WTC11 (cell line): ENCODE measurements at regions not wholly inside any gene's neighbourhood (a gene's known extent, or its start where the extent isn't known, plus 50 kb on each side); places are given as distances from the start of the nearest gene placed in this dataset.
"Not testable (repeated sequence)": the region's sequence is repeated elsewhere in the genome, so short reads cannot be mapped to it uniquely, and the experiment has no call there.

ENCODE experiments used
- ATAC-seq: fragments of 200-7000 bp; cut with Tn5 transposase; 2 replicates; pipeline ENCODE4 v1.10.0; 2021; ENCODE audit warnings: mild to moderate bottlenecking, moderate library complexity
- CTCF ChIA-PET: fragments of 300-600 bp; sonication (Branson Sonifier 250); formaldehyde crosslinking; loops from one replicate; lab custom pipeline; 2021; ENCODE audit warnings: antibody characterized with exemption; lab: Charles Lee
- POLR2A ChIA-PET: fragments of 350-600 bp; sonication (Branson Sonifier 250); formaldehyde crosslinking; loops from one replicate; lab custom pipeline; 2021; ENCODE audit warnings: antibody characterized with exemption; lab: Charles Lee
- DNase-seq: peaks from one replicate; pipeline ENCODE4 v3.0.0; 2021; ENCODE audit warnings: low spot score
- H3K27ac Mint-ChIP-seq: 2 replicates; pipeline ENCODE4 v1.8.0; 2021; ENCODE audit warnings: mixed read lengths
- H3K27me3 Mint-ChIP-seq: 2 replicates; pipeline ENCODE4 v1.8.0; 2021; ENCODE audit warnings: low read depth, mild to moderate bottlenecking, moderate library complexity, mixed read lengths
- H3K36me3 Mint-ChIP-seq: 2 replicates; pipeline ENCODE4 v1.8.0; 2021; ENCODE audit warnings: mixed read lengths
- H3K4me1 Mint-ChIP-seq: 2 replicates; pipeline ENCODE4 v1.8.0; 2022; ENCODE audit warnings: mixed read lengths
- H3K4me3 Mint-ChIP-seq: 2 replicates; pipeline ENCODE4 v1.8.0; 2021; ENCODE audit warnings: mild to moderate bottlenecking, moderate library complexity, mixed read lengths
- H3K9me3 Mint-ChIP-seq: 2 replicates; pipeline ENCODE4 v1.8.0; 2021; ENCODE audit warnings: mixed read lengths
- CREB1 ChIP-seq: sonication (generic); formaldehyde crosslinking; IDR thresholded peaks from 2 replicates; pipeline ENCODE4 v1.8.0; 2023; ENCODE audit warnings: mild to moderate bottlenecking, missing genetic modification reagents
- CREM ChIP-seq: sonication (generic); formaldehyde crosslinking; IDR thresholded peaks from 2 replicates; pipeline ENCODE4 v1.8.1; 2022; ENCODE audit warnings: mild to moderate bottlenecking, missing genetic modification reagents, moderate library complexity
- E2F5 ChIP-seq: sonication (generic); formaldehyde crosslinking; IDR thresholded peaks from 2 replicates; pipeline ENCODE4 v1.8.1; 2022; ENCODE audit warnings: mild to moderate bottlenecking, moderate library complexity, missing genetic modification reagents
- ELF4 ChIP-seq: sonication (generic); formaldehyde crosslinking; IDR thresholded peaks from 2 replicates; pipeline ENCODE4 v1.8.1; 2022; ENCODE audit warnings: low read depth, mild to moderate bottlenecking, moderate library complexity, missing genetic modification reagents
- FOXK1 ChIP-seq: sonication (generic); formaldehyde crosslinking; IDR thresholded peaks from 2 replicates; pipeline ENCODE4 v1.8.0; 2022; ENCODE audit warnings: mild to moderate bottlenecking, moderate library complexity, missing genetic modification reagents
- GRHL2 ChIP-seq: fragments of 250-450 bp; sonication (Bioruptor Pico); IDR thresholded peaks from 2 replicates; pipeline ENCODE4 v1.8.0; 2022; ENCODE audit warnings: mild to moderate bottlenecking, moderate library complexity; ENCODE audit not compliant: insufficient replicate concordance, severe bottlenecking
- HMGXB4 ChIP-seq: sonication (generic); formaldehyde crosslinking; IDR thresholded peaks from 2 replicates; pipeline ENCODE4 v1.8.1; 2023; ENCODE audit warnings: mild to moderate bottlenecking, moderate library complexity, missing genetic modification reagents
- IRF1 ChIP-seq: sonication (generic); formaldehyde crosslinking; IDR thresholded peaks from 2 replicates; pipeline ENCODE4 v1.8.0; 2023; ENCODE audit warnings: missing genetic modification reagents
- JUN ChIP-seq: sonication (generic); formaldehyde crosslinking; IDR thresholded peaks from 2 replicates; pipeline ENCODE4 v1.8.0; 2023; ENCODE audit warnings: mild to moderate bottlenecking, missing genetic modification reagents
- MXD4 ChIP-seq: fragments of 250-450 bp; sonication (Bioruptor Pico); IDR thresholded peaks from 2 replicates; pipeline ENCODE4 v1.8.0; 2021; ENCODE audit warnings: mild to moderate bottlenecking, moderate library complexity, borderline replicate concordance
- NR3C1 ChIP-seq: sonication (generic); formaldehyde crosslinking; conservative IDR thresholded peaks from 2 replicates; pipeline ENCODE4 v1.8.1; 2023; ENCODE audit warnings: low read depth, mild to moderate bottlenecking, missing genetic modification reagents
- RORB ChIP-seq: fragments of 250-450 bp; sonication (Bioruptor Pico); IDR thresholded peaks from 2 replicates; pipeline ENCODE4 v1.9.0; 2021; ENCODE audit warnings: mild to moderate bottlenecking
- SMAD3 ChIP-seq: sonication (generic); formaldehyde crosslinking; IDR thresholded peaks from 2 replicates; pipeline ENCODE4 v1.8.0; 2022; ENCODE audit warnings: missing genetic modification reagents, mild to moderate bottlenecking, borderline replicate concordance
- SMAD4 ChIP-seq: sonication (generic); formaldehyde crosslinking; IDR thresholded peaks from 2 replicates; pipeline ENCODE4 v1.8.0; 2022; ENCODE audit warnings: mild to moderate bottlenecking, missing genetic modification reagents
- ZNF671 ChIP-seq: fragments of 250-450 bp; sonication (Bioruptor Pico); IDR thresholded peaks from 2 replicates; pipeline ENCODE4 v1.8.0; 2021; ENCODE audit warnings: mild to moderate bottlenecking
- TF ChIP-seq, protein P1 (sequence below): fragments of 250-450 bp; sonication (Bioruptor Pico); IDR thresholded peaks from 2 replicates; pipeline ENCODE4 v2.1.2; 2022; ENCODE audit warnings: mild to moderate bottlenecking, moderate library complexity
- TF ChIP-seq, protein P2 (sequence below): sonication (generic); formaldehyde crosslinking; IDR thresholded peaks from 2 replicates; pipeline ENCODE4 v1.8.0; 2022; ENCODE audit warnings: mild to moderate bottlenecking, missing genetic modification reagents
- TF ChIP-seq, protein P3 (sequence below): fragments of 200-600 bp; IDR thresholded peaks from 2 replicates; pipeline ENCODE4 v1.8.0; 2022; ENCODE audit warnings: antibody characterized with exemption

DNA sequence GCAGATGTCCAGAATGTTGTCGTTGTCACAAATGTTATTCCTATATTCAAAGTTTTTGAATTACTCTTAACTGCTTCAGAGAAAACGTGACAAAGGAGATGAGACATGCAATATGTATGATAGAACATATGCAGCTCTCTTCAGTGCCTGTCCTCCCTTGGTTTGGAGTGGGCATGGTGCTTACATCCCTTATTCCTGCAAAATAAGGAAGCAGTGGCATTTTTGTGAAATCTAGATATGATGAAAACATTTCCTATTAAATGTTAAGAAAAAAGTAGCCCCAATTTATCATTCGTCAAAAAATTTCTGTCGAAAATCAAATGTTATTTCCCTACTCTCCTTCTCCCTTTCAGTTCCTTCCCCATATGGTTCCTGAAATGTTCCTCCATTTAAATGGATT lies 457.5 kb upstream of the FANCL start:
- Mint-ChIP-seq H3K9me3 (peaks cover 3% of the 10 kb centered on the region; the same call in 1 of the 2 replicates), H3K27me3 (no peaks in the 10 kb centered on the region), H3K4me3 (no peak overlapping the region), H3K36me3 (no peaks in the 10 kb centered on the region), H3K27ac (no peak overlapping the region), H3K4me1 (peaks cover 11% of the 10 kb centered on the region)
- ChIA-PET POLR2A (no interaction called here), CTCF (interaction anchor here (0.9 to 1.4 kb wide), 3 partner anchors 10 to 104 kb away, joined by 3 read pairs; no protein-coding TSS in a partner anchor)
- no peak for DNase-seq
- TF ChIP-seq NR3C1 (CRISPR knock-in tag): no peak
- TF ChIP-seq SMAD3 (CRISPR knock-in tag): no peak
- TF ChIP-seq CREB1 (CRISPR knock-in tag): no peak
- TF ChIP-seq GRHL2 (CRISPR knock-in tag): no peak
- no peak for ATAC-seq

DNA sequence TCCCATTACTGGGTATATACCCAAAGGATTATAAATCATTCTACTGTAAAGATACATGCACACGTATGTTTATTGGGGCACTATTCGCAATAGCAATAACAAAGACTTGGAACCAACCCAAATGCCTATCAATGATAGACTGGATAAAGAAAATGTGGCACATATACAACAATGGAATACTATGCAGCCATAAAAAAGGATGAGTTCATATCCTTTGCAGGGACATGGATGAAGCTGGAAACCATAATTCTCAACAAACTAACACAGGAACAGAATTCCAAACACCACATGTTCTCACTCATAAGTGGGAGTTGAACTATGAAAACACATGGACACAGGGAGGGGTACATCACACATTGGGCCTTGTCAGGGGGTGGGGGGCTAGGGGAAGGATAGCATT lies 453.0 kb upstream of the FANCL start:
- DNase-seq, H3K4me3 Mint-ChIP-seq, POLR2A ChIA-PET, CTCF ChIA-PET, H3K27ac Mint-ChIP-seq, H3K27me3 Mint-ChIP-seq, H3K4me1 Mint-ChIP-seq, ATAC-seq, H3K36me3 Mint-ChIP-seq: not testable (repeated sequence)
- H3K9me3 Mint-ChIP-seq: peaks cover 22% of the 10 kb centered on the region

DNA sequence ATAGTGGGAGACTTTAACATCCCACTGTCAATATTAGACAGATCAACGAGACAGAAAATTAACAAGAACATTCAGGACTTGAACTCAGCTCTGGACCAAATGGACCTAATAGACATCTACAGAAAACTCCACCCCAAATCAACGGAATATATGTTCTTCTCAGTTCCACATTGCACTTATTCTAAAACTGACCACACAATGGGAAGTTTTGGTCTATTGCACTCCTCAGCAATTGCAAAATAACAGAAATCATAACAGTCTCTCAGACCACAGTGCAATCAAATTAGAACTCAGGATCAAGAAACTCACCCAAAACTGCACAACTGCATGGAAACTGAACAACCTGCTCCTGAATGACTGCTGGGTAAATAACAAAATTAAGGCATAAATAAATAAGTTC lies 449.9 kb upstream of the FANCL start:
- ATAC-seq, DNase-seq, CTCF ChIA-PET, H3K4me1 Mint-ChIP-seq, H3K36me3 Mint-ChIP-seq, POLR2A ChIA-PET, H3K27me3 Mint-ChIP-seq, H3K27ac Mint-ChIP-seq, H3K4me3 Mint-ChIP-seq: not testable (repeated sequence)
- H3K9me3 Mint-ChIP-seq: peaks cover 22% of the 10 kb centered on the region

- Mint-ChIP-seq H3K27ac (no peak overlapping the region), H3K9me3 (peaks cover 19% of the 10 kb centered on the region; the same call in 1 of the 2 replicates), H3K27me3 (no peaks in the 10 kb centered on the region), H3K4me1 (no peaks in the 10 kb centered on the region), H3K4me3 (no peak overlapping the region), H3K36me3 (no peaks in the 10 kb centered on the region)
- ATAC-seq: no peak
- ChIA-PET POLR2A (no interaction called here), CTCF (no interaction called here)
- no peak for DNase-seq
- TF ChIP-seq FOXK1 (CRISPR knock-in tag): no peak
- TF ChIP-seq, protein P1, sequence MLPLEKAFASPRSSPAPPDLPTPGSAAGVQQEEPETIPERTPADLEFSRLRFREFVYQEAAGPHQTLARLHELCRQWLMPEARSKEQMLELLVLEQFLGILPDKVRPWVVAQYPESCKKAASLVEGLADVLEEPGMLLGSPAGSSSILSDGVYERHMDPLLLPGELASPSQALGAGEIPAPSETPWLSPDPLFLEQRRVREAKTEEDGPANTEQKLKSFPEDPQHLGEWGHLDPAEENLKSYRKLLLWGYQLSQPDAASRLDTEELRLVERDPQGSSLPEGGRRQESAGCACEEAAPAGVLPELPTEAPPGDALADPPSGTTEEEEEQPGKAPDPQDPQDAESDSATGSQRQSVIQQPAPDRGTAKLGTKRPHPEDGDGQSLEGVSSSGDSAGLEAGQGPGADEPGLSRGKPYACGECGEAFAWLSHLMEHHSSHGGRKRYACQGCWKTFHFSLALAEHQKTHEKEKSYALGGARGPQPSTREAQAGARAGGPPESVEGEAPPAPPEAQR (CRISPR knock-in tag): no peak
- no peak for TF ChIP-seq E2F5
- TF ChIP-seq, protein P2, sequence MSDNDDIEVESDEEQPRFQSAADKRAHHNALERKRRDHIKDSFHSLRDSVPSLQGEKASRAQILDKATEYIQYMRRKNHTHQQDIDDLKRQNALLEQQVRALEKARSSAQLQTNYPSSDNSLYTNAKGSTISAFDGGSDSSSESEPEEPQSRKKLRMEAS (CRISPR knock-in tag): no peak
- TF ChIP-seq, protein P3, sequence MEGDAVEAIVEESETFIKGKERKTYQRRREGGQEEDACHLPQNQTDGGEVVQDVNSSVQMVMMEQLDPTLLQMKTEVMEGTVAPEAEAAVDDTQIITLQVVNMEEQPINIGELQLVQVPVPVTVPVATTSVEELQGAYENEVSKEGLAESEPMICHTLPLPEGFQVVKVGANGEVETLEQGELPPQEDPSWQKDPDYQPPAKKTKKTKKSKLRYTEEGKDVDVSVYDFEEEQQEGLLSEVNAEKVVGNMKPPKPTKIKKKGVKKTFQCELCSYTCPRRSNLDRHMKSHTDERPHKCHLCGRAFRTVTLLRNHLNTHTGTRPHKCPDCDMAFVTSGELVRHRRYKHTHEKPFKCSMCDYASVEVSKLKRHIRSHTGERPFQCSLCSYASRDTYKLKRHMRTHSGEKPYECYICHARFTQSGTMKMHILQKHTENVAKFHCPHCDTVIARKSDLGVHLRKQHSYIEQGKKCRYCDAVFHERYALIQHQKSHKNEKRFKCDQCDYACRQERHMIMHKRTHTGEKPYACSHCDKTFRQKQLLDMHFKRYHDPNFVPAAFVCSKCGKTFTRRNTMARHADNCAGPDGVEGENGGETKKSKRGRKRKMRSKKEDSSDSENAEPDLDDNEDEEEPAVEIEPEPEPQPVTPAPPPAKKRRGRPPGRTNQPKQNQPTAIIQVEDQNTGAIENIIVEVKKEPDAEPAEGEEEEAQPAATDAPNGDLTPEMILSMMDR: no peak
- no peak for TF ChIP-seq IRF1 (CRISPR knock-in tag)
- no peak for TF ChIP-seq ZNF671 (CRISPR knock-in tag)
- no peak for TF ChIP-seq RORB
- TF ChIP-seq MXD4 (CRISPR knock-in tag): no peak
- TF ChIP-seq CREM (CRISPR knock-in tag): no peak
- TF ChIP-seq SMAD3 (CRISPR knock-in tag): no peak
- TF ChIP-seq HMGXB4 (CRISPR knock-in tag): no peak
- TF ChIP-seq ELF4 (CRISPR knock-in tag): no peak
- no peak for TF ChIP-seq SMAD4
- TF ChIP-seq JUN (CRISPR knock-in tag): no peak
Observed at GRCh38 chr2:58688813-58689212, 447.7 kb upstream of the FANCL start.
